Body of pancreas (tissue), 4 donors: ENCODE measurements at regions not wholly inside any gene's neighbourhood (a gene's known extent, or its start where the extent isn't known, plus 50 kb on each side); places are given as distances from the start of the nearest gene placed in this dataset.
A peak's percentile ranks its signal among the peaks of the same experiment; 100 is the strongest.

Experiments used
- ATAC-seq: fragments of 150-250 bp; one replicate; pipeline ENCODE4 v1.9.1; 2016
- DNase-seq, 4 donors: peaks; one replicate each; pipeline ENCODE4 v3.0.0-alpha.2; 2019
- H3K27ac ChIP-seq, 4 donors: fragments of 200-600 bp; sonication (generic); 1 replicate in 3 of 4; 2 replicates in 1 of 4; pipeline versions ENCODE4 v1.5.1 to v1.6.1; 2016 to 2019; ENCODE audit warnings: mild to moderate bottlenecking in 1 of 4, mixed read lengths in 1 of 4, moderate library complexity in 1 of 4
- H3K27me3 ChIP-seq, 2 donors: fragments of 200-600 bp; sonication (generic); one replicate each; pipeline ENCODE4 v1.6.0; 2016; ENCODE audit warnings: mild to moderate bottlenecking in 1 of 2
- H3K36me3 ChIP-seq, 2 donors: fragments of 200-600 bp; sonication (generic); replicated peaks in 1 of 2; 2 replicates each; pipeline ENCODE4 v1.5.1; 2016; ENCODE audit warnings: low read depth in 2 of 2; ENCODE audit not compliant: insufficient read depth in 1 of 2
- H3K4me1 ChIP-seq: fragments of 200-600 bp; sonication (generic); one replicate; pipeline ENCODE4 v1.6.0; 2016
- H3K4me3 ChIP-seq, 2 donors: fragments of 200-600 bp; sonication (generic); 1 replicate in 1 of 2; 2 replicates in 1 of 2; pipeline ENCODE4 v1.5.1; 2016 to 2019
- H3K9me3 ChIP-seq, 3 donors: fragments of 200-600 bp; sonication (generic); 1 replicate in 2 of 3; 2 replicates in 1 of 3; pipeline ENCODE4 v1.5.1; 2016
- POLR2A ChIP-seq, 3 donors: fragments of 450-650 bp; IDR thresholded peaks; one replicate each; pipeline ENCODE4 v1.6.1; 2016; ENCODE audit warnings: antibody characterized with exemption in 3 of 3, mild to moderate bottlenecking in 2 of 3
- WGBS, 2 donors: methylation state at CpG; one replicate each; pipeline ENCODE4 v1.1.5; 2017; 5-methylcytosine and 5-hydroxymethylcytosine counted together
- intact Hi-C: fragments of 100-400 bp; cut with DNase I; formaldehyde crosslinking; loops from one replicate; pipeline ENCODE4 v1.15.1; 2023
- TF ChIP-seq, protein P1 (sequence below), 7 experiments: fragments of 450-650 bp in 4 of 7; fragments of 200-600 bp in 3 of 7; sonication (generic) in 3 of 7; IDR thresholded peaks; one replicate each; pipeline ENCODE4 v1.5.1; 2016 to 2019; ENCODE audit warnings: antibody characterized with exemption in 7 of 7

DNA sequence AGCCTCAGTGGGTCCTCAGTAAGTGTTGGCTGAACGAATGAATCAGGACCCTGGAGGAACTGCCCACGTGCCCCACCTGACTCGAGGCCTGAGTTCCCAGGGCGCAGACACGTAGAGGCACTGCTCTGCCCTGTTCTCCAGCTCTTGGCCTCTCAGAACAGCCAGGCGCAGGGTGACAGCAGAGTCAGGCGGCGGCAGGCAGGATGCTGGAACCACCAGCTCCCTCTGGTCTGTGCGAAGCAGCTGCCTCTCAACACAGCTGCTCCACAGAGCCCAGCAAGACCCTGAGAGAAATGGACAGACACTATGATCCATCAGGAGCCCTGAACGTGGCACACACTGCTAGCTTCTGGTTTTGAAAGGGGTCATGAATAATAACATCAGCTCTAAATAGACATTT, 53.1 kb upstream of the BCO1 start:
- Histone ChIP-seq H3K36me3 (no peaks in the 10 kb centered on the region), H3K27me3 (no peaks in the 10 kb centered on the region), H3K27ac (no peak overlapping the region), H3K4me1 (no peaks in the 10 kb centered on the region), H3K4me3 (no peak overlapping the region), H3K9me3 (no peaks in the 10 kb centered on the region)
- DNase-seq (no peak), ATAC-seq (no peak)
- 71 to 78% methylated on average over 9 to 10 of the region's 10 CpGs for WGBS, 2 donors
- TF ChIP-seq, protein P1, sequence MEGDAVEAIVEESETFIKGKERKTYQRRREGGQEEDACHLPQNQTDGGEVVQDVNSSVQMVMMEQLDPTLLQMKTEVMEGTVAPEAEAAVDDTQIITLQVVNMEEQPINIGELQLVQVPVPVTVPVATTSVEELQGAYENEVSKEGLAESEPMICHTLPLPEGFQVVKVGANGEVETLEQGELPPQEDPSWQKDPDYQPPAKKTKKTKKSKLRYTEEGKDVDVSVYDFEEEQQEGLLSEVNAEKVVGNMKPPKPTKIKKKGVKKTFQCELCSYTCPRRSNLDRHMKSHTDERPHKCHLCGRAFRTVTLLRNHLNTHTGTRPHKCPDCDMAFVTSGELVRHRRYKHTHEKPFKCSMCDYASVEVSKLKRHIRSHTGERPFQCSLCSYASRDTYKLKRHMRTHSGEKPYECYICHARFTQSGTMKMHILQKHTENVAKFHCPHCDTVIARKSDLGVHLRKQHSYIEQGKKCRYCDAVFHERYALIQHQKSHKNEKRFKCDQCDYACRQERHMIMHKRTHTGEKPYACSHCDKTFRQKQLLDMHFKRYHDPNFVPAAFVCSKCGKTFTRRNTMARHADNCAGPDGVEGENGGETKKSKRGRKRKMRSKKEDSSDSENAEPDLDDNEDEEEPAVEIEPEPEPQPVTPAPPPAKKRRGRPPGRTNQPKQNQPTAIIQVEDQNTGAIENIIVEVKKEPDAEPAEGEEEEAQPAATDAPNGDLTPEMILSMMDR (IDR thresholded peaks at IDR 0.05) = no peak
- no peak for TF ChIP-seq POLR2A (IDR thresholded peaks at IDR 0.05)
- intact Hi-C loops = no loop called here

DNA sequence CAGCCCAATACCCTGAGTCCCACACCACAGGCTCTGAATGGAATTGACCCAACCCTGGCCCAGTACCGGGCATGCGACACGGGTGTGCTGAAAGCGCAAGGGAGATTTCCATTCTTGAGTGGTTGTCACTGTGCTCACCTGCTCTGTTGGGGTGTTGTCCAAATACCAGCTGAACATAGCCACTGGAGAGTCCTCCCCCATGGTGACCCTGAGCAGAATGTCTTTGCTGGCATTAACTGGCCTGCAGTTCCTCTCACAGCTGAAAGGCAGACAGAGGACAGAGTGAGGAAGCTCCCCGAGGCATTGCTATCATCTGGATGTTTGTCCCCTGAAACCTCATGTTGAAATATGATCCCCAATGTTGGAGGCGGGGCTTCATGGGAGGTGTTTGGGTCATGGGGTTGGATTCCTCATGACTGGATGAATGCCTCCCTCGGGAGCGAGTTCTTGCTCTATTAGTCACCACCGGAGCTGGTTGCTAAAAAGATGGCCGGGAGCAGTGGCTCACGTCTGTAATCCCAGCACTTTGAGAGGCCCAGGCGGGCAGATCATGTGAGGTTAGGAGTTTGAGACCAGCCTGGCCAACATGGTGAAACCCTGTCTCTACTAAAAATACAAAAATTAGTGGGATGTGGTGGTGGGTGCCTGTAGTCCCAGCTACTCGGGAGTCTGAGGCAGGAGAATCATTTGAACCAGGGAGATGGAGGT, 57.3 kb upstream of the BCO1 start:
- no peak overlapping the region for H3K4me3 ChIP-seq
- WGBS, 2 donors = 12 to 25% methylated on average over 6 to 13 of the region's 13 CpGs

DNA sequence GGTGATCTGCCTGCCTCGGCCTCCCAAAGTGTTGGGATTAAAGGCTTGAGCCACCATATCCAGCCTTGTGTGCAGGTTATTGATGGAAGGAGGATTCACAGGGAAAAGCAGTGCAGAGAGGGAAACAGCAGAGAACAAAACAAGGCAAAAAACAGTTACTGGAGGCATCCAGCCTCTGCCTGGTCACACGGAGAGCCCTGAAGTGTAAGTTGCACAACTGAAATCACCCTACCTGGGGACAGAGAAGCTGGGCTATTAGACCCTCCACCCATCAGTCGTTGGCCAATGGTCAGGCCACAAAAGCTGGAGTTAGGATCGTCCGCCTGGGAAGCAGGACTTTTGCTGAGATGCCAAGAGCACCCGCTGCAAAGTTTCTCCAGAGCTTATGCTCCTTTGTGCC, 57.9 kb upstream of the BCO1 start:
- H3K4me3 ChIP-seq = no peak overlapping the region
- H3K4me1 ChIP-seq = no peaks in the 10 kb centered on the region
- no peak for DNase-seq
- ATAC-seq = no peak
- H3K36me3 ChIP-seq = no peaks in the 10 kb centered on the region
- intact Hi-C loops = no loop called here
- peak overlapping the region in 3 of 4 donors; percentile 53 to 60 (median 58) for H3K27ac ChIP-seq
- TF ChIP-seq, protein P1 (IDR thresholded peaks at IDR 0.05) = no peak
- no peak for TF ChIP-seq POLR2A (IDR thresholded peaks at IDR 0.05)
- 50 to 60% methylated on average over 4 to 6 of the region's 6 CpGs for WGBS, 2 donors
- no peaks in the 10 kb centered on the region for H3K9me3 ChIP-seq
- no peaks in the 10 kb centered on the region for H3K27me3 ChIP-seq

More for the DNA sequence above, 57.3 kb upstream of the BCO1 start:
- intact Hi-C loops = no loop called here
- Histone ChIP-seq H3K4me1 (no peaks in the 10 kb centered on the region), H3K36me3 (no peaks in the 10 kb centered on the region), H3K27ac (peak overlapping the region in 3 of 4 donors; percentile 53 to 60 (median 58)), H3K27me3 (no peaks in the 10 kb centered on the region), H3K9me3 (no peaks in the 10 kb centered on the region)
- DNase-seq (peak; percentile 69 to 84 (median 73)), ATAC-seq (peak; percentile 91)
- peak in 2 of 3 donors; percentile 42 to 62 for TF ChIP-seq POLR2A (IDR thresholded peaks at IDR 0.05)
- TF ChIP-seq, protein P1 (IDR thresholded peaks at IDR 0.05) = no peak

DNA sequence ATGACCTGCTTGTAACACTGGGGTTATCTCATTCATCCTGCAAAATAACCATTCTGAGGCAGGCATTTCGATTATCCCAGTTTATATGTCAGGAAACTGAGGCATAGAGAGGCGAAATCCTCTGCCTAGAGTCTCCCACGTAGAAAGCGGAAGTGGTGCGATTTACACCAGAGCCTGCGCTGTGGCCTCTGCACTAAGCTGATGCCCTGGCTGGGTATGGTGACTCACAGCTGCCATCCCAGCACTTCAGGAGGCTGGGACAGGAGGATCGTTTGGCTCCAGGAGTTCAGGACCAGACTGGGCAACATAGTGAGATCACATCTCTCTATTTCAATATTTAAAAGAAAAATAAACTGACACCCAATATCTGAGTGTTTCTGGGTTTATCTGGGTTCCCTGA, 59.3 kb upstream of the BCO1 start:
- TF ChIP-seq, protein P1 (IDR thresholded peaks at IDR 0.05) = no peak
- no peak for TF ChIP-seq POLR2A (IDR thresholded peaks at IDR 0.05)
- no peaks in the 10 kb centered on the region for H3K36me3 ChIP-seq
- H3K4me3 ChIP-seq = no peak overlapping the region
- intact Hi-C loops = no loop called here
- no peaks in the 10 kb centered on the region for H3K27me3 ChIP-seq
- ATAC-seq = no peak
- DNase-seq = no peak
- H3K9me3 ChIP-seq = no peaks in the 10 kb centered on the region
- 68 to 74% methylated on average over 7 of the region's 7 CpGs for WGBS, 2 donors
- H3K27ac ChIP-seq = no peak overlapping the region
- H3K4me1 ChIP-seq = no peaks in the 10 kb centered on the region

DNA sequence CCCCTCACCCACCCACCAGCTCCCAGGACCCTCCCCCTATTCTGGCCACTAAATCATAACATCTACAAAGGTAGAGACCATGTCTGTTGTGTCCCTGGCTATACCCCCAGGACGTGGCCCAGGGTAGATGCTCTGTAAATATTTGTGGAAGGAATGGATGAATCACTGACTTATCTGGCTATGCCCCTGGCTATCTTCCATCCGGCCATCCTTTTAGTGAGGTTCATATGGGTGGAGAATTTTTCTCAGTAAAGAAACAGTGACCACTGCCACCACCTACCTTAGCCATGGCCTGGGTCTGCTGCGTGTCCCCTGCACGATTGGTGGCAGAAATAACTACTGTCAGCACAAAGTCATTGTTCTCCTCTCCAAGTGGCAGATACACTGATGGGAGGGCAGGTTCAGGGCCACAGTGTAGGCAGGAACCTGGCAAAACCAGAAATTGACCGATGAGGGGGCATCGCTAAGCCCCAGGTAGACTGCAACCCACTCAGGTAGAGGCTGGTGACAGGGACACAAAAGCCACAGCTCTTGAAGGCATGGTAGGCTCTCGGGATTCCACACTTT, 63.1 kb upstream of the BCO1 start:
- ATAC-seq (no peak), DNase-seq (no peak)
- Histone ChIP-seq H3K4me1 (no peaks in the 10 kb centered on the region), H3K9me3 (no peaks in the 10 kb centered on the region), H3K4me3 (no peak overlapping the region), H3K27me3 (no peaks in the 10 kb centered on the region), H3K36me3 (no peaks in the 10 kb centered on the region), H3K27ac (no peak overlapping the region)
- 53 to 56% methylated on average over 7 of the region's 7 CpGs for WGBS, 2 donors
- intact Hi-C loops = no loop called here
- TF ChIP-seq, protein P1 (IDR thresholded peaks at IDR 0.05) = no peak
- TF ChIP-seq POLR2A (IDR thresholded peaks at IDR 0.05) = no peak
